ENCODE measurements at regions not wholly inside any gene's neighbourhood (a gene's known extent, or its start where the extent isn't known, plus 50 kb on each side); places are given as distances from the start of the nearest gene placed in this dataset.
"Not testable (repeated sequence)": the region's sequence is repeated elsewhere in the genome, so short reads cannot be mapped to it uniquely, and the experiment has no call there.

DNA sequence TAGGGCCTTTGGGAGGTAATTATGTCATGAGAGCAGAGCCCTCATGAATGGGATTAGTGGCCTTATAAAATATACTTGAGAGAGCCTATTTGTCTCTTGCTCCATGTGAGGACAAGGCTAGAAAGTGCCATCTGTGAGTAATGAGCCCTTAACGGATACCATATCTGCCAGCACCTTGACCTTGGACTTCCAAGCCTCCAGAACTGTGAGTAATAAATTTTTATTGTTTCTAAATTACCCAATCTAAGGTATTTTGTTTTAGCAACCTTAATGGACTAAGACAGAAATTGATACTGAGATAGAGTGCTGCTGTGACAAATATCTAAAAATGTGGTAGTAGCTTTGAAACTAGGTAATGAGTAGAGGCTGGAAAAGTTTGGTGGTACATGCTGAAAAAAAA, 285.0 kb upstream of the DIPK2B start:
- DNase-seq (ENCODE audit: low spot score), result no peak

DNA sequence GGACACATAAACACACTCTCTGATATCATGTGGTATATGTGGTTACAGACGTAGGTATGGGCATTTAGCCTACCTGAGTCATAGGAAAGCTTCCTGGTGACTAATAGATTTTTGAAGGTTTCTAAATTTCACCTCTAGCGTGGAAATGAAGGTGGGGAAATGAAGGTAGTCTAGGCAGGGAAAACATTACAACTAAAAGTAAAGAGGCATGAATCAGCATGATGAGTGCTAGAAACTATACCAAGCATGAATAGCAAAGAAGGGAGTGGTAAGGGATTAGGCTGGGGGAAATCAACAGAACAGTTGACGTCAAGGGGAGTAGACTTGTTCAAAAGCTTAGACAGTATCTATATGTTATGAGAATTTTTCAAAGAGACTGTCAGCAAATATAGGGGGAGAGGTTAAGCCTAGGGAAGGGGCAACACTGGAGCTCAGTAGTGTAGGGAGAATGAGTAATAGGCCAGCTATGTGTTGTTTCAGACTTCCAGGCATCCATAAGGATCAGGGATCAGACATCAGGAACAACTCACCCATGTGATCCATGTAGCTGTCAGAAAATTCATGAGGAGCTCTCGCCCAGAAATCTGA, 279.3 kb upstream of the DIPK2B start:
- DNase-seq (ENCODE audit: low spot score), result peak; percentile 57

DNA sequence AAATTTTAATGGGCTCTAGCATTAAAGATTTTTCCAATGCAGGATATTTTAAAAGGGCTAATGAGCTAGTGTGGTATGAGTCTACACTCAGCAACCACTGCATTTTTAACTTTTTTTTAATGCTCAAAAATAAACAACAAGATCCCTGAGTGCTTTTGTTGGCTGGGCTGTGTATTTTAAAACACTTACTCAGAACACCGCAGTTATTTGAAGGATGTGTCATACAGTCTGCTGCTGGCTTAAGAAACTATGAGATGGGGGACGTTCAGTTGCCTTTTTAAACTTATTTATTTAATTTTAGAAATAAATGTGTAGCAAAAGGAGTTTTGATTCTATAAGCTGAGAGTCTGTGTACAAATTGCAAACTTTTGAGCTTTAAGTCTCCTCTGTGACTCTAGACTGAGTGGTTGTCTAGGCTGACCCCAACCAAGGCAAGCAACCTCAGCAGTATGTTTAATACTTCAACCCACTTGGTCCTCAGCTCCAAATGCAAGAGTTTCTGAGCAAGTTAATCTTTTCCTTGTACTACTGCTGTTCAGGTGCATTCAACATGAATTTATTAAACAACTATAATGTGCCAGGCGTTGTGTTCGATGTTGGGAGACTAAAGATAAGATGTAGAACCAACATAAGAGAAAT, 278.6 kb upstream of the DIPK2B start:
- peak; percentile 83 for DNase-seq (ENCODE audit: low spot score)

DNA sequence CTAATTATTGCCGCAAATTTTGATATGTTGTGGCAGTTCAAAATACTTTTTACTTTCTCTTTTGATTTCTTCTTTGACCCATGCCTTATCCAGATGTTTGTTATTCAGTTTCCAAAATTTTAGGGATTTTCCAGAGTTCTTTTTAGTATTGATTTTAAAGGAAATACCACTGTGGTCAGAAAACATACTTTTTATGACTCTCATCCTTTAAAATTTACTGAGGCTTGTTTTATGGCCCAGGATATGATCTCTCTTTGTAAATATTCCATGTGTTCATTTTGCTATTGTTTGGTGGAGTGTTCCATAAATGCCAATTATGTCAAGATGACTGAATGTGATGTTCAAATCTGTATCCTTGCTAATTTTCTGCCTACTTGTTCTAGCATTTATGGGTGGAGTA, 272.3 kb upstream of the DIPK2B start:
- DNase-seq (ENCODE audit: low spot score), result peak; percentile 54

DNA sequence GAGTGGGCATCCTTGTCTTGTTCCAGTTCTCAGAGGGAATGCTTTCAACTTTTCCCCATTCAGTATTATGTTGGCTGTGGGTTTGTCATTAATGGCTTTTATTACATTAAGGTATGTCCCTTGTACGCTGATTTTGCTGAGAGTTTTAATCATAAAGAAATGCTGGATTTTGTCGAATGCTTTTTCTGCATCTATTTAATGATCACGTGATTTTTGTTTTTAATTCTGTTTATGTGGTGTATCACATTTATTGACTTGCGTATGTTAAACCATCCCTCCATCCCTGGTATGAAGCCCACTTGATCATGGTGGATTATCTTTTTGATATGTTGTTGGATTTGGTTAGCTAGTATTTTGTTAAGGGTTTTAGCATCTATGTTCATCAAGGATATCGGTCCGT, 266.9 kb upstream of the DIPK2B start:
- not testable (repeated sequence) for DNase-seq (ENCODE audit: low spot score)

DNA sequence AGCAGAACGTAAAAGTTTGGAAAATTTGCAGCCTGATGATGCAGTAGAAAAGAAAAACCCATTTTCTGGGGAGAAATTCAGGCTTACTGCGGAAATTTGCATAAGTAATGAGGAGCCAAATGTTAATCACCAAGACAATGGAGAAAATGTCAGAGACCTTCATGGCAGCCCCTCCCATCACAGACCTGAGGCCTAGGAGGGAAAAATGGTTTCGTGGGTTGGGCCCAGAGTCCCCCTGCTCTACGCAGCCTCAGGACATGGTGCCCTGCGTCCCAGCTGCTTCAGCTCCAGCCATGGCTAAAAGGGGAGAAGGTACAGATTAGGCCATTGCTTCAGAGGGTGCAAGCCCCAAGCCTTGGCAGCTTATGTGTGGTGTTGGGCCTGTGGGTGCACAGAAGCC, 255.1 kb upstream of the DIPK2B start:
- not testable (repeated sequence) for DNase-seq (ENCODE audit: low spot score)

DNA sequence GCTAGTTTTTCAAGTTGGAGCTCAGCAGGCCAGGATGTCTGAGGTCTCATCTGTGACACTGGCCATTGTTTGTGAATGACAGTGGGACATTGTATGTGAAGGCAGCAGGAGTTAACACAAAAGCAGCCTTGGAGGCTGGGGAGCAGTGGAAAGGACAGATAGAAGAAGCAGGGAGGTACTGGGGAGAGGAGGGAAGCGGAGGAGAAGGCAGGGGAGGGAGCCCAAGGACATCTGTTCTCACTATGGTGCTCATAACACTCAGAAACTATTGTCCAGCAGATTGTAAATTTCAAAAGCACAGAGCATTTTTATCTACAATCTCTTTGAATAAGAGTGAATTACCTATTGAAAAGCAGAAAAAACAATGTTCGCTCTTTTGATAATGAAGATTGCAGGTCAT, 253.6 kb upstream of the DIPK2B start:
- DNase-seq (ENCODE audit: low spot score), result no peak

DNA sequence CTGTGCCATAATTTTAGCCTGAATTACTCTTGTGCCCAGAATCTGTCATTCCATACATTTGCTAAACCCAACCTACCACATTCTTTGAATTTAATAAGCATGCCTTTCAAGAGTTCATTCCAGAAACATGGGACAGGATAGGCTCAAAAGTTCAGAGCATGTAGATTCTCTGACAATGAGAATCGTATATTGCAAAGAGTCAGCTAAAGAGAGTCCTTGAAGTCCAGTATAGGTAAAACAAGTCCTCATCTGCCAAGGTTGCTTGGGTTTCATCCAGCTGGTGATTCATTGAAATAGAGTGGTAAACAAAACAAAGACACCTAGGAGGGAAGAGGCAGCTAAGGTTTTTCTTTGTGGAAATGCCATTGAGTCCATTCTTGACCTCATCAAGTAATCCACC, 249.3 kb upstream of the DIPK2B start:
- DNase-seq (ENCODE audit: low spot score), result no peak

DNA sequence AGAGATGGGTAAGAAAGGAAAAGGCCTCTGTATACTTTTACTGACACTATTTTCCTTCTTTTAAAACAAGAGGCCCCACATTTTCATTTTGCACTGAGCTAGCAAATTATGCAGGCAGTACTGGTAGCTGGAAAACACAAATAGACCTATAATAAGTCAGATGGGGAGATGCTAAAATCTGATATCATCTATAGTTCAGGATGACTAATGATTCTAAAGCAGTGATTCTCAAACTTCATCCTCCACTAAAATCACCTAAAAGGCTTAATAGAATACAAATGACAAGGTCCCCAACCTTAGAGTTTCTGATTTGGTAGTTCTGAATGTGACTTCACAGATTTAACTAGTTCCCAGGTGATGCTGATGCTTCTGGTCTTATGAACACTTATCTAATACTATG, 247.3 kb upstream of the DIPK2B start:
- no peak for DNase-seq (ENCODE audit: low spot score)

DNA sequence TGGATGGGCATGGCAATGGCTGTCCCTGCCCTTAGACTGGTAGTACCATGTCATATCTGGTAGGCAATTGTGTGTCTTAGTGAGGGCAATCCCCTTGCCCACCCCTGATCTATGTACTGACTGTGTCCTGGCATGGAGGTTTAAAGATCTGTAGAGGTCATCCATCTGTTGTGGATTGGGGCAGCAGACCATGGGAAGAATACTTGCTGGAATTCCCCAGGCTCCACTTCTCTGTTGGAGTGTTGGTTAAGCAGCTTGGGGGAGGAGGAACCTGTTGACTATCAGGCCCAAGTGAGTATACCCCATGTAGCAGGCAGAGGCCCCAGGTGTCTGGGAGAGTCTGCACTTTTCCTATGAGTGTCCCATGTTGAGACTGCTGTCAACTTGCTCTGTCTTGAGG, 246.7 kb upstream of the DIPK2B start:
- DNase-seq (ENCODE audit: low spot score), result no peak

DNA sequence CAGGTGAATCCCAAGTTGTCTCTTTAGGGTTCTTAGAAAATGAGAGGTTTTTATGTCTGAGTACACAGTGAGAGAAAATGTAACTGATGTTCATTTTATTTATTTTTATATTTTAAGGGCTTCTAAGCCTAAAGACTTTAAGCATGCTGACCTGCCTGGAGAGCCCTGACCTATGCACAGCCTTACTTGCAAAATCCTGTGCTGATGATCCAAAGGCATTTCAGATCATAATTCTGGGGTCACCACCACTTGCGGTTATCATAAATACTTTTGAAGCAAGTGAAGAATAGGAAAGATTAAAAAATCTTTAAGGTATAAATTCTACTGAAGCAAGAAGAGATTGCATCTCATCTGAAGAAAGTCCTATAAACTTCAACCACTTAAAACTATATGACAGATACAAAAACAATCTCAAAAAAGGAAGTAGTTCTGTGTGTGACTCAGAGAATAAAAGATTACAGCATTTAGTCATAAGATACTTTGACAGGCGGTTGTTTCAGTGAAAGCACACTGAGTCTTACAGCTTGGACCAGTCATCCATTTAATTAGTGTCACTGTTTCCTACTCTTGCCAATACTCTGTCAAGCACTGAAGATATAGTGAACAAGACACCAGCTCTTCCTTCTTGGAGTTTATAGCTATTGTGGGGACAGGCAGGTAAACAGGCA, 245.2 kb upstream of the DIPK2B start:
- peak; percentile 62 for DNase-seq (ENCODE audit: low spot score)

DNA sequence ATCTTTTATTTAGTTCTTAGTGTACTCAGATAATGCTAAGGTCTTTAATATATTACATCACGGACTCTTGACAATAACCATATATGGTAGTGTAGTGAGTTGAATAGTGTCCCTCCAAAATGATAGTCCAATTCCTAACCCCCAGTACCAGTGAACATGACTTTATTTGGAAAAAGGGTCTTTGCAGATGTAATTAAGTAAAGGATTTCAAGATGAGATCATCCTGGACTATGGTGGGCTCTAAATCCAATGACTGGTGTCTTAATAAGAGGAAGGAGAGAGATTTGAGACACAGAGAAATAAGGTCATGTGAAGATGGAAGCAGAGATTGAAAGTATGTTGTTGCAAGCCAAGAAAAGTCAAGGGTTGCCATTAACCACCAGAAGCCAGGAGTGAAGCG, 236.5 kb upstream of the DIPK2B start:
- DNase-seq (ENCODE audit: low spot score), result no peak

DNA sequence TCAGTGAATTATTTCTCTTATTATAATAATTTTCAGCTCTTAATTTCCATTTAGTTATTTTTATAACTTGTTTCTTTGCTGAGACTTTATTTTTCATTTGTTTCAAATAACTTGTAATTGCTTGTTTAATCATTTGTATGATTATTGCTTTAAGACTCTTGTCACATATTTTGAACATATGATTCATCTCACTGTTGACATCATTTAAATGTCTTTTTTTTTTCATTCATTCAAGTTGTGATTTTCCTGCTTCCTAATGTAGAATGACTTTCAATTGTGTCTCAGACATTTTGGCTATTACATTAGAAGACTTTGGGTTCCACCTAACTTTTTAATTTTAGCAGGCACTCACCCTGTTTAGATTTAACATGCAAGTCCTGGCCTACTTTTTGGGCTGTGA, 234.8 kb upstream of the DIPK2B start:
- DNase-seq (ENCODE audit: low spot score), result no peak

DNA sequence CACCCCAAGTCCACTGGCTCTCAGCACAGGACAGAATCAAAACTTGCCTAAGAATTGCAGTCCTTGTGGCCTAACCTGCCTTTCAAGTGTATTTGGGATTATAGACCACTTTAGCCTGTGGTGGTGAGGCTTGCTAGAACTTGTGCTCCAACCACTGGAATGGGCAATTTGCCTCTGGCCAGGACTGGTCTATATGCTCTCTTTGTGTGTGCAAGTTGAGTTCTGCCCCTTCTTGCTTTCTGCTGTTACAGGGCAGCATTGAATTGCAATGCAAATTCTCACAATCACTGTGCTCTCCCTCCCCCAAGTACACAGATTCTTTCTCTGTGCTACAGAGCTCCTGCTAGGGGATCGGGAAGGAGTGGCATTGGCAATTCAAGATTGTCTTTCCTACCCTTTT, 233.6 kb upstream of the DIPK2B start:
- DNase-seq (ENCODE audit: low spot score), result no peak

DNA sequence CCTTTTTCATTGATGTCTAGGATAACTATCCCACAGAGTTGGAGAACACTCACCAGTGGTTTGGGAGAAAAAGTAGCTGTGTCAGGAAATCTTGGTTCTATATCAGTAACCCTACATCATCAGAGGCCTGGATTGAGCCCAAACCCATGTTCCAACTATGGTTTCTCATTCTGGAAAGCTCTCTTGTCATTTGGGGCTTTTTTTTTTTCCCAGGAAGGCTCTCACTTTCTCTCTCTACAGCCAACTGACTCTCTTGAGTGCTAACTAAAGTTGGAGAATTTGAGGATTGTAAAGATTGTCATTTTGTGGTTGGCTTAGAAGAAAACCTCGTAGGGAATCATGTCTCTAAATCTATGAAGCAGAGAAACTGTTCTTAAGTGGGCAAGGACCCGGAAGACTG, 228.2 kb upstream of the DIPK2B start:
- DNase-seq (ENCODE audit: low spot score), result peak; percentile 25

DNA sequence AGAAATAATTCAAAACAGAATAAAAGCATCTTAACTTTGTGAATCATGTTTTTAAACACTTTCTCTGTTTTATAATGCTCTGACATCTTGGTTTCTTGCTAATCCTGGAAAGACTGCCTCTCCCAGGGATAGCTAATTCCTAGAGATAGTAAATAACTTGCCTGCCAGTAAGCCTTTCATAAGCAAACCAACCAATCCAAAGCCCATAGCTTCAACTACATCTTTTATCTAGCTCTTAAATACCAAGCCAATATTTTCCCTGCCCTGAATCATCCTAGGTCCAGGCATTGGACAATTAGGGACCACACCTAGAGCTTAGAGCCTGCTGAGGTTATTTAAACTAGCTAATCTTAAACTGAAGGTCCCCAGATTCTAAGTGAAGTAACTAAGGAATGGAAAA, 223.7 kb upstream of the DIPK2B start:
- no peak for DNase-seq (ENCODE audit: low spot score)

DNA sequence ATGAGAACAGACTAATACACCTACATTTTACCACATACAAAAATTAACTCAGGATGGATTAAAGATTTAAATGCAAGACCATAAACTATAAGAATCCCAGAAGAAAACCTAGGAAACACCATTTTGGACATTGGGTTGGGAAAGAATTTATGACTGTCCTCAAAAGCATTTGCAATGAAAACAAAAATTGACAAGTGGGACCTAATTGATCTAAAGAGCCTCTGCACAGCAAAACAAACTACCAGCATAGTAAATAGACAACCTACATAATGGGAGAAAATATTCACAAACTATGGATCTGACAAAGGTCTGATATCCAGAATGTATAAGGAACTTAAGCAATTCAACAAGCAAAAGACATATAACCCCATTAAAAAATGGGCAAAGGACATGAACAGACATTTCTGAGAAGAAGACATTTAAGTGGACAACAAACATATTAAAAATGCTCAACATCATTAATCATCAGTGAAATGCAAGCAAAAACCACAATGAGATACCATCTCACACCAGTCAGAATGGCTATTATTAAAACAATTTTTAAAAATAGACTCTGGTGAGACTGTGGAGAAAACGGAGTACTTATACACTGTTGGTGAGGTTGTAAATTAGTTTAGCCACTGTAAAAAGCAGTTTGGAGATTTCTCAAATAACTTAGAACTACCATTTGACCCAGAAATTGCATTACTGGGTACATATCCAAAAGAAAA, 221.7 kb upstream of the DIPK2B start:
- no peak for DNase-seq (ENCODE audit: low spot score)

DNA sequence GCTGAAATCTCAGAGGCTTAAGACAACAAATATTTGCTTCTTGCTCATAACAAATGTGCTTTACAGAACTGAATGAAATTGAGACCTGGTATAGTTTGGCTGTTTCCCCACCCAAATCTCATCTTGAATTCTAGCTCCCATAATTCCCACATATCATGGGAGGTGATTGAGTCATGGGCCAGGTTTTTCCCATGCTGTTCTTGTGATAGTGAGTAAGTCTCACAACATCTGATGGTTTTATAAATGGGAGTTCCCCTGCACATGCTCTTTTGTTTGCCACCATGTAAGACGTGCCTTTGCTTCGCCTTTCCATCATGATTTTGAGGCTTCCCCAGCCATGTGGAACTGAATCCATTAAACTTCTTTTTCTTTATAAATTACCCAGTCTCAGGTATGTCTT, 221.1 kb upstream of the DIPK2B start:
- no peak for DNase-seq (ENCODE audit: low spot score)

DNA sequence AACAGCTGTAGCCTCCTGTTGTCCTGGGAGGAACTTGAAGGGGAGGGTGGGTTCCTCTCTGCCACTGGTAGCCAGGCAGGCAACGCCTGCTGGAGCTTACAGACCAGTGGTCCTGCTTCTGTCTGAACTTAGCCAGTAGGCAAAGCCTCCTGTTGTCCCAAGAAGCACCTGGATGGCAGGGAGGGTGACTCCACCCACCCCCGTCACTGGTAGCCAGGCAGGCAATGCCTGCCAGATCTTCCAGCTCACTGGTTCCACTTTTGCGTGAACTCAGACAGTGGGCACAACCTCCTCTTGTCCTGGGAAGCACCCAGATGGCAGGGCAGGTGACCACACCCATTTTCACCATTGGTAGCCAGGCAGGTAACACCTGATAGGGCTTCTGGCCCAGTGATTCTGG, 203.5 kb upstream of the DIPK2B start:
- no peak for DNase-seq (ENCODE audit: low spot score)

DNA sequence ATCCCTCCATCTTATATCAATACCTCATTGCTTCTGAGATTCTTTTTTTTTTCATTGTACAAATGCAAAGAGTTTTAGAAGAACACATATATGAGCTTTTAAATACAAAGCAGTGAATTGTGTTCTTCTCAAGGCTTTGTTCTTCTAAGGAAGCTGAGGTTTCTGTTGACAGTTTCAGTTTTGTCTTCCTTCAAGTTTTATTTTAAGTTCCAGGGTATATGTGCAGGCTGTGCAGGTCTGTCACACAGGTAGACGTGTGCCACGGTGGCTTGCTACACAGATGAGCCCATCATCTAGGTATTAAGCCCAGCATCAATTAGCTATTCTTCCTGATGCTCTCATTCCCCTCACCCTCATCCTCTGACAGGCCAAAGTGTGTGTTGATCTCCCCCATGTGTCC, 201.2 kb upstream of the DIPK2B start:
- DNase-seq (ENCODE audit: low spot score), result no peak

DNA sequence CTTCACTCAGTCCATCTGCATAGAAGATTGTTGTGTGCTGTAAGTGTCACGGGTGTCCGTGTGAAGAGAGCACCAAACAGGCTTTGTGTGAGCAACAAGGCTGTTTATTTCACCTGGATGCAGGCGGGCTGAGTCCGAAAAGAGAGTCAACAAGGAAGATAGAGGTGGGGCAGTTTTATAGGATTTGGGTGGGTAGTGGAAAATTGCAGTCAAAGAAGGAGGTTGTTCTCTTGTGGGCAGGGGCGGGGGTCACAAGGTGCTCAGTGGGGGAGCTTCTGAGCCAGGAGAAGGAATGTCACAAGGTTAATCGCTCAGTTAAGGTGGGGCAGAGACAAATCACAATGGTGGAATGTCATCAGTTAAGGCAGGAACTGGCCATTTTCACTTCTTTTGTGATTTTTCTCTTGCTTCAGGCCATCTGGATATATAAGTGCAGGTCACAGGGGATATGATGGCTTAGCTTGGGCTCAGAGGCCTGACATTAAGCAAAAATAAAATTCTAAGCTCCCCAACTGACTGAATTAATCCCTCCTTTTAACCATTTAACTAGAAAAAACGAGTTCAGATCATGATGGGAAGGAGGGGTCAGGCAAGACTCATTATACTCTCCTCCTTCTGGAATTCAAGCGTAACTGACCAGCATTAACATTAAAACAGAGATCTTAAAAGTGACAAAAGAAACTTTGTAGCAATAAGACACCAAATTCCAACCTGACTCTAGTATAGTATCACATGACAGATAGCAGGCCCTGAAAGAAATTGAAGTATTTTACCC, 200.5 kb upstream of the DIPK2B start:
- DNase-seq (ENCODE audit: low spot score), result not testable (repeated sequence)

DNA sequence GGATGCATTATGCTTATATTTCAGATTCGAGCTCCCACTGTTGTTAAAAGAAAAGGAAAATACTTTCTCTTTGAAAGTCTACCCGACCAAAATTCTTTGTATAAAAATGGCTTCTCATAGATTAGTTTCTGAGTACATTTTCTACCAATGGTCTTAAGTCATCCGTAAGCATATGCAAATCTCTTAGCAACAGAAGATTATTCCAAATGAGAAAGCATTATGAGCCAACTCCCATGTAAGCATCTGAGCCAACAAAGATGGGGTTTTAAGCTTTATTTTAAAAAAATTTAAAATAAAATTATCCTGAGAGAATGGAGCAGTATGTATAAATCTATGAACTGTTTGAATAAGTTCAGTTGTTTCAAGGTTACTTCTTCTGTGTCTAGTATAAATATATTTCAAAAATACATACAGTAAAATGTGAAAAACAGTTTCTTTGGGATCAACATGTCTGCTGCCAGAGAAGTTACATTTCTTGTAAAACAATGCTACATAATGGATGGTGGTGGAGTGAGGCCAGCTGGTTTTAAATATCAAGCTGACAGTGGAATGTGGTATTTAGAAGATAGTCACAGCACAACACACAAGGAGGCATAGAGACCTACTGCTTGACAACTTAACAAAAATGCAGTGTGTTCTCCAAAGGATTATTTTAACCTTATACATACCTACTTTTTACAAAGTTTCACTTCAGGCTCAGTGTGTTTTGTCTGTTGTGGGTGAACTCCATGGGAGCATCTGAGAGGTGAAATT, 199.5 kb upstream of the DIPK2B start:
- peak; percentile 41 for DNase-seq (ENCODE audit: low spot score)

Data from AG08395 (cell line).